SU-DHL-6 (cell line): ENCODE measurements at regions not wholly inside any gene's neighbourhood (a gene's known extent, or its start where the extent isn't known, plus 50 kb on each side); places are given as distances from the start of the nearest gene placed in this dataset.

Experiments
- H2AFZ ChIP-seq: fragments of 200-600 bp; sonication (generic); 2 replicates; pipeline ENCODE4 v1.6.1; 2014; ENCODE audit warnings: low read depth, mild to moderate bottlenecking, moderate library complexity, mixed read lengths, antibody characterized with exemption, low read length; ENCODE audit not compliant: severe bottlenecking
- H3F3A ChIP-seq: fragments of 200-600 bp; shearing (Covaris generic); 2 replicates; pipeline ENCODE4 v1.6.0; 2016; ENCODE audit warnings: antibody characterized with exemption, mild to moderate bottlenecking; ENCODE audit not compliant: insufficient read depth
- H3K27ac ChIP-seq: fragments of 200-600 bp; sonication (generic); 2 replicates; pipeline ENCODE4 v1.5.1; 2016; ENCODE audit warnings: low read depth, mild to moderate bottlenecking, low read length, moderate library complexity, mixed read lengths
- H3K27me3 ChIP-seq: fragments of 200-600 bp; sonication (generic), shearing (Covaris generic); 2 replicates; pipeline ENCODE4 v1.6.0; 2014; ENCODE audit warnings: mild to moderate bottlenecking, low read length
- H3K36me3 ChIP-seq: fragments of 200-600 bp; sonication (generic); 2 replicates; pipeline ENCODE4 v1.6.1; 2014; ENCODE audit warnings: mild to moderate bottlenecking, low read length, mixed read lengths
- H3K4me2 ChIP-seq: fragments of 300-600, 200-600 bp; shearing (Covaris generic), sonication (generic); 2 replicates; pipeline ENCODE4 v1.6.0; 2014; ENCODE audit warnings: low read length, low read depth, mild to moderate bottlenecking; ENCODE audit not compliant: poor library complexity, severe bottlenecking
- H3K4me3 ChIP-seq: fragments of 200-600 bp; sonication (generic); 2 replicates; pipeline ENCODE4 v1.5.1; 2014; ENCODE audit warnings: antibody characterized with exemption, low read length, mild to moderate bottlenecking, mixed read lengths; ENCODE audit not compliant: insufficient read depth, poor library complexity, severe bottlenecking
- H3K79me2 ChIP-seq: fragments of 200-600 bp; sonication (generic); 2 replicates; pipeline ENCODE4 v1.6.1; 2014; ENCODE audit warnings: mild to moderate bottlenecking, low read length, moderate library complexity; ENCODE audit not compliant: insufficient read depth
- H3K9ac ChIP-seq: fragments of 200-600 bp; sonication (generic); 2 replicates; pipeline ENCODE4 v1.7.0; 2014; ENCODE audit warnings: mild to moderate bottlenecking, low read length
- H3K9me2 ChIP-seq: fragments of 200-600 bp; sonication (generic); replicated peaks from 2 replicates; pipeline ENCODE4 v1.6.1; 2014; ENCODE audit warnings: low read length; ENCODE audit not compliant: insufficient read depth
- H3K9me3 ChIP-seq: fragments of 200-600 bp; sonication (generic); 2 replicates; pipeline ENCODE4 v1.6.1; 2014; ENCODE audit warnings: low read length, mixed read lengths; ENCODE audit not compliant: insufficient read depth
- H4K20me1 ChIP-seq: fragments of 200-600 bp; sonication (generic); 2 replicates; pipeline ENCODE4 v1.6.1; 2014; ENCODE audit warnings: low read depth, mild to moderate bottlenecking, antibody characterized with exemption, low read length, moderate library complexity, mixed read lengths
- EZH2phosphoT487 ChIP-seq: fragments of 200-600 bp; sonication (generic), shearing (Covaris generic); conservative IDR thresholded peaks from 2 replicates; pipeline ENCODE4 v1.6.1; 2018; ENCODE audit warnings: mild to moderate bottlenecking, antibody characterized with exemption, low read length, moderate library complexity, mixed read lengths
- TF ChIP-seq, protein P1 (sequence below): fragments of 200-600 bp; sonication (generic); IDR thresholded peaks from one replicate; pipeline ENCODE4 v1.5.1; 2017; ENCODE audit warnings: antibody characterized with exemption, mild to moderate bottlenecking, low read length, moderate library complexity; ENCODE audit not compliant: insufficient read depth, poor library complexity, severe bottlenecking

DNA sequence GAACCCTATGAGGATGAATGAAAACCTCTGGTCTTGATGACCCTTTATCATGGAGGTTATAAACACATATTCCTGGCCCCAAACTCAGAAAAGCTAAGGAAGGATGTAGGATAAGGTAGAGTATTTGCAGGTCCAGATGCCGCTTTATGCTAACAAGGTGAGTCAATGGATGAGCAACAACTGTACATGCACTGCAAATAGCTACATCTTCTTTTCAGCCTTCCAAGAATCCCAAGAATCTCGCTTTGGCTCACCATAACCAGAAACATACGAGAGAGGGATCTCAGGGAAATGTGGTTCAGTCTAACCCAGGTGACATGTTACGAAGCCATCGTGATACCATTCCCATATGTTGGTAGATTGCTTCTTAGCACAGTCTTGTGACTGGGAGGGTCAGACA is 152.3 kb upstream of the ANKH start:
- H3F3A ChIP-seq = no peaks in the 10 kb centered on the region

DNA sequence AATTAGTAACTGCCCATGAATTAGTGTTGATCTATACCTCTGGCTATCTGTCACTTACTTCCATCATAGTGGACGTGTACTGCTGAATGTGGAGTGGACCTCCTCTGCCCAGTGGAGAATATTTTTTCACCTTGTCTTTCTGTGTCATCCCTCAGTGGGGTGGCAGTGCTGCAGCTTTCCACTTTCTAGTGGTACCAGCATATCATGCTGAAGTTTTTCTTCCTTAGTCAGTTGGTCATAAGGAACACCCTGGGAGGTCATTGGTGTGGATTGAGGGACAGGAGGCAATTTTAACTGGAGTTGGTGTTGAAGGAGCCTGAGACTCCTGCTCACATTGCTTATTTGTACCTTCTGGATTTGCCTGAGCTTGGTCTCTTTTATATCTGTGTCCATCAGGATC is 151.7 kb upstream of the ANKH start:
- no peaks in the 10 kb centered on the region for H4K20me1 ChIP-seq
- no peak overlapping the region for H3K9ac ChIP-seq
- H3K36me3 ChIP-seq = no peaks in the 10 kb centered on the region
- H3K4me2 ChIP-seq = no peak overlapping the region
- no peak overlapping the region for H2AFZ ChIP-seq
- H3K27ac ChIP-seq = no peak overlapping the region
- no peaks in the 10 kb centered on the region for H3K79me2 ChIP-seq
- TF ChIP-seq EZH2phosphoT487 = no peak
- TF ChIP-seq, protein P1, sequence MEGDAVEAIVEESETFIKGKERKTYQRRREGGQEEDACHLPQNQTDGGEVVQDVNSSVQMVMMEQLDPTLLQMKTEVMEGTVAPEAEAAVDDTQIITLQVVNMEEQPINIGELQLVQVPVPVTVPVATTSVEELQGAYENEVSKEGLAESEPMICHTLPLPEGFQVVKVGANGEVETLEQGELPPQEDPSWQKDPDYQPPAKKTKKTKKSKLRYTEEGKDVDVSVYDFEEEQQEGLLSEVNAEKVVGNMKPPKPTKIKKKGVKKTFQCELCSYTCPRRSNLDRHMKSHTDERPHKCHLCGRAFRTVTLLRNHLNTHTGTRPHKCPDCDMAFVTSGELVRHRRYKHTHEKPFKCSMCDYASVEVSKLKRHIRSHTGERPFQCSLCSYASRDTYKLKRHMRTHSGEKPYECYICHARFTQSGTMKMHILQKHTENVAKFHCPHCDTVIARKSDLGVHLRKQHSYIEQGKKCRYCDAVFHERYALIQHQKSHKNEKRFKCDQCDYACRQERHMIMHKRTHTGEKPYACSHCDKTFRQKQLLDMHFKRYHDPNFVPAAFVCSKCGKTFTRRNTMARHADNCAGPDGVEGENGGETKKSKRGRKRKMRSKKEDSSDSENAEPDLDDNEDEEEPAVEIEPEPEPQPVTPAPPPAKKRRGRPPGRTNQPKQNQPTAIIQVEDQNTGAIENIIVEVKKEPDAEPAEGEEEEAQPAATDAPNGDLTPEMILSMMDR = no peak
- H3K4me3 ChIP-seq = no peak overlapping the region
- H3K27me3 ChIP-seq = no peaks in the 10 kb centered on the region
- H3F3A ChIP-seq = no peaks in the 10 kb centered on the region
- H3K9me2 ChIP-seq = no peaks in the 10 kb centered on the region
- H3K9me3 ChIP-seq = no peaks in the 10 kb centered on the region

More for the DNA sequence above, 152.3 kb upstream of the ANKH start:
- Histone ChIP-seq H3K79me2 (no peaks in the 10 kb centered on the region), H4K20me1 (no peaks in the 10 kb centered on the region), H3K9me3 (no peaks in the 10 kb centered on the region), H3K4me2 (no peak overlapping the region), H3K4me3 (no peak overlapping the region), H2AFZ (no peak overlapping the region), H3K36me3 (no peaks in the 10 kb centered on the region), H3K9ac (no peak overlapping the region), H3K27ac (no peak overlapping the region), H3K9me2 (no peaks in the 10 kb centered on the region), H3K27me3 (no peaks in the 10 kb centered on the region)
- TF ChIP-seq, protein P1 = no peak
- TF ChIP-seq EZH2phosphoT487 = no peak

DNA sequence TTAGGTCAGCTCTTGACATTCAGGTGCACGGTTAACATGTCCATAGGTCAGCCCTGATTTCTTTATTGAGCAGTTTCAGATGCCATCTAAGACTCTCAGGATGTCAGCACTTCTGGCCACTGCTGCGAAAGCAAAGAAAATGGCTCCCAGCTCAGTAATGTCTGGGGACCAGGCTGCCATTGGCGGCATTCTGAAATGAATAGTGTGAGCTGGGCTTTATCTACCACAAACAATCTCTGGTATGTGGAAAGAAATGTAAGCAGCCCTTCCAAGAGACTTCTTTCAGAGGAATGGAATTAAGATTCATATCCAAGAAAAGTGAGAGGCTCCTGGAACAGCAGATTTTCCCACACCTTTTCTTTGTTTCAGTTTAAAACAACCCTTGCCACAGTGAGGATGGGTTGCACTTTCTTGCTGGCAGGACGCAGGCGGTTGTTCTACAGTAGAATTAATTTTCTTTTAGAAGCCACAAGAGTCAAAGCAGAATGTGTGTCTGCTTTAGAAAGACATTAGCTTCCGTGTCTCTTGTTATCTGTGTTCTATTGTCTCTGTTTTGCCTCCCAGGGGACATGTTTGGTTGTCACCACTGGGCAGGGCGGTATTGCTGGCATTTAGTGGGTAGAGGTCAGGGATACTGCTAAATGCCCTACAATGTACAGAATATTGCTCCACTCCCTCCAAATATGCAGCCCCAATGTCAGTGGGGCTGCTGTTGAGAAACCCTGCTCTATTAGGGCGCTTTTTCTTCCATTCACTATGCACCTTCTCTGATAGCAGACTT is 149.9 kb upstream of the ANKH start:
- Histone ChIP-seq H3K9me2 (no peaks in the 10 kb centered on the region), H3K79me2 (no peaks in the 10 kb centered on the region), H3K9ac (no peak overlapping the region), H3K27me3 (no peaks in the 10 kb centered on the region), H3K27ac (no peak overlapping the region), H3K36me3 (no peaks in the 10 kb centered on the region), H3F3A (no peaks in the 10 kb centered on the region), H4K20me1 (no peaks in the 10 kb centered on the region), H3K9me3 (no peaks in the 10 kb centered on the region), H3K4me3 (no peak overlapping the region), H3K4me2 (no peak overlapping the region), H2AFZ (no peak overlapping the region)
- TF ChIP-seq, protein P1 = no peak
- TF ChIP-seq EZH2phosphoT487 = no peak
